Effector memory CD4-positive, alpha-beta T cell (primary cell): ENCODE measurements at regions not wholly inside any gene's neighbourhood (a gene's known extent, or its start where the extent isn't known, plus 50 kb on each side); places are given as distances from the start of the nearest gene placed in this dataset.
"Not testable (repeated sequence)": the region's sequence is repeated elsewhere in the genome, so short reads cannot be mapped to it uniquely, and the experiment has no call there.

Experiments used
- DNase-seq, 3 donors: peaks; one replicate each; pipeline ENCODE4 v3.0.0-alpha.2; 2020
- H3K27ac ChIP-seq: 2 replicates; pipeline ENCODE4 v1.7.0; 2013; ENCODE audit warnings: mild to moderate bottlenecking, low read length, moderate library complexity; ENCODE audit not compliant: insufficient read depth, poor library complexity, severe bottlenecking
- H3K27me3 ChIP-seq: replicated peaks from 2 replicates; pipeline ENCODE4 v1.7.0; 2013; ENCODE audit warnings: mild to moderate bottlenecking, low read length; ENCODE audit not compliant: insufficient read depth, control insufficient read depth, poor library complexity, severe bottlenecking
- H3K36me3 ChIP-seq: 2 replicates; pipeline ENCODE4 v1.7.0; 2013; ENCODE audit warnings: mild to moderate bottlenecking, low read length, moderate library complexity; ENCODE audit not compliant: control insufficient read depth, insufficient read depth
- H3K4me1 ChIP-seq: 2 replicates; pipeline ENCODE4 v1.7.0; 2013; ENCODE audit warnings: low read length, mild to moderate bottlenecking; ENCODE audit not compliant: control insufficient read depth, insufficient read depth, poor library complexity, severe bottlenecking
- H3K4me3 ChIP-seq: 2 replicates; pipeline ENCODE4 v1.7.0; 2013; ENCODE audit warnings: low read length, low read depth, mild to moderate bottlenecking; ENCODE audit not compliant: insufficient read depth, poor library complexity, severe bottlenecking
- H3K9me3 ChIP-seq: 2 replicates; pipeline ENCODE4 v1.7.0; 2013; ENCODE audit warnings: mild to moderate bottlenecking, low read length, moderate library complexity; ENCODE audit not compliant: control insufficient read depth

GRCh38 chr12:47610686-47611252, 95.1 kb downstream of the RPAP3 start:
- no peak overlapping the region for H3K27ac ChIP-seq
- no peaks in the 10 kb centered on the region for H3K27me3 ChIP-seq
- no peaks in the 10 kb centered on the region for H3K4me1 ChIP-seq
- no peak for DNase-seq
- H3K4me3 ChIP-seq: no peak overlapping the region
- peaks cover 9% of the 10 kb centered on the region for H3K9me3 ChIP-seq
- H3K36me3 ChIP-seq: no peaks in the 10 kb centered on the region

GRCh38 chr12:47609806-47610205, 96.0 kb downstream of the RPAP3 start:
- Histone ChIP-seq H3K36me3 (no peaks in the 10 kb centered on the region), H3K9me3 (peaks cover 9% of the 10 kb centered on the region), H3K4me1 (no peaks in the 10 kb centered on the region), H3K27ac (no peak overlapping the region), H3K27me3 (no peaks in the 10 kb centered on the region), H3K4me3 (no peak overlapping the region)
- no peak for DNase-seq

GRCh38 chr12:47608671-47609070, 97.2 kb downstream of the RPAP3 start:
- not testable (repeated sequence) for H3K4me3 ChIP-seq, H3K27ac ChIP-seq, H3K9me3 ChIP-seq, H3K27me3 ChIP-seq, H3K36me3 ChIP-seq, H3K4me1 ChIP-seq, DNase-seq

GRCh38 chr12:47604221-47604873, 101.5 kb downstream of the RPAP3 start:
- H3K27ac ChIP-seq: no peak overlapping the region
- DNase-seq: no peak
- H3K27me3 ChIP-seq: no peaks in the 10 kb centered on the region
- no peaks in the 10 kb centered on the region for H3K4me1 ChIP-seq
- no peaks in the 10 kb centered on the region for H3K9me3 ChIP-seq
- no peaks in the 10 kb centered on the region for H3K36me3 ChIP-seq
- H3K4me3 ChIP-seq: no peak overlapping the region

- Histone ChIP-seq H3K27ac (no peak overlapping the region), H3K27me3 (no peaks in the 10 kb centered on the region), H3K9me3 (no peaks in the 10 kb centered on the region), H3K36me3 (no peaks in the 10 kb centered on the region), H3K4me1 (no peaks in the 10 kb centered on the region), H3K4me3 (no peak overlapping the region)
- no peak for DNase-seq
Measured at GRCh38 chr12:47602949-47603558, 102.8 kb downstream of the RPAP3 start.

- Histone ChIP-seq H3K27me3 (no peaks in the 10 kb centered on the region), H3K4me1 (no peaks in the 10 kb centered on the region), H3K27ac (no peak overlapping the region), H3K36me3 (no peaks in the 10 kb centered on the region), H3K9me3 (no peaks in the 10 kb centered on the region), H3K4me3 (no peak overlapping the region)
- DNase-seq: no peak
Measured at GRCh38 chr12:47602325-47602724, 103.5 kb downstream of the RPAP3 start.

GRCh38 chr12:47601071-47601470, 104.8 kb downstream of the RPAP3 start:
- H3K4me3 ChIP-seq: no peak overlapping the region
- H3K36me3 ChIP-seq: no peaks in the 10 kb centered on the region
- H3K9me3 ChIP-seq: no peaks in the 10 kb centered on the region
- no peaks in the 10 kb centered on the region for H3K4me1 ChIP-seq
- H3K27me3 ChIP-seq: no peaks in the 10 kb centered on the region
- no peak overlapping the region for H3K27ac ChIP-seq
- DNase-seq: no peak

GRCh38 chr12:47591795-47592194, 114.0 kb downstream of the RPAP3 start:
- Histone ChIP-seq H3K4me3 (no peak overlapping the region), H3K9me3 (no peaks in the 10 kb centered on the region), H3K36me3 (no peaks in the 10 kb centered on the region), H3K27ac (no peak overlapping the region), H3K4me1 (no peaks in the 10 kb centered on the region), H3K27me3 (no peaks in the 10 kb centered on the region)
- DNase-seq: no peak

- Histone ChIP-seq H3K36me3 (no peaks in the 10 kb centered on the region), H3K4me3 (no peak overlapping the region), H3K4me1 (no peaks in the 10 kb centered on the region), H3K27me3 (no peaks in the 10 kb centered on the region), H3K9me3 (no peaks in the 10 kb centered on the region), H3K27ac (no peak overlapping the region)
- DNase-seq: no peak
Measured at GRCh38 chr12:47591361-47591791, 114.5 kb downstream of the RPAP3 start.

GRCh38 chr12:47590771-47591360, 115.0 kb downstream of the RPAP3 start:
- H3K27me3 ChIP-seq: no peaks in the 10 kb centered on the region
- no peaks in the 10 kb centered on the region for H3K4me1 ChIP-seq
- H3K36me3 ChIP-seq: no peaks in the 10 kb centered on the region
- H3K9me3 ChIP-seq: no peaks in the 10 kb centered on the region
- DNase-seq: no peak
- no peak overlapping the region for H3K4me3 ChIP-seq
- no peak overlapping the region for H3K27ac ChIP-seq
